Neural cell (in vitro differentiated cells): ENCODE measurements at regions not wholly inside any gene's neighbourhood (a gene's known extent, or its start where the extent isn't known, plus 50 kb on each side); places are given as distances from the start of the nearest gene placed in this dataset.

Experiments
- H2AFZ ChIP-seq: fragments of 200-600, 300-800 bp; sonication (generic), shearing (Covaris generic); 2 replicates; pipeline ENCODE4 v1.6.0; 2014; ENCODE audit warnings: low read depth, mild to moderate bottlenecking, antibody characterized with exemption, low read length, moderate library complexity
- H3F3A ChIP-seq: fragments of 200-600 bp; shearing (Covaris generic); 2 replicates; pipeline ENCODE4 v1.6.1; 2016; ENCODE audit warnings: mild to moderate bottlenecking, moderate library complexity, mixed read lengths, antibody characterized with exemption, low read length; ENCODE audit not compliant: insufficient read depth, poor library complexity, severe bottlenecking
- H3K27ac ChIP-seq: fragments of 200-600, 300-800 bp; sonication (generic), shearing (Covaris generic); 2 replicates; pipeline ENCODE4 v1.5.1; 2014; ENCODE audit warnings: mild to moderate bottlenecking, low read length, moderate library complexity
- H3K27me3 ChIP-seq: fragments of 300-800, 200-600 bp; sonication (generic), shearing (Covaris generic); 2 replicates; pipeline ENCODE4 v1.6.0; 2014; ENCODE audit warnings: mild to moderate bottlenecking, low read depth, low read length, moderate library complexity; ENCODE audit not compliant: insufficient read depth
- H3K36me3 ChIP-seq: fragments of 300-800, 200-600 bp; sonication (generic), shearing (Covaris generic); 2 replicates; pipeline ENCODE4 v1.5.1; 2014; ENCODE audit warnings: mild to moderate bottlenecking, antibody characterized with exemption, low read length, moderate library complexity; ENCODE audit not compliant: insufficient read depth
- H3K4me2 ChIP-seq: fragments of 300-800, 200-600 bp; sonication (generic), shearing (Covaris generic); 2 replicates; pipeline ENCODE4 v1.6.0; 2014; ENCODE audit warnings: mild to moderate bottlenecking, low read length
- H3K4me3 ChIP-seq: fragments of 300-800, 200-600 bp; sonication (generic), shearing (Covaris generic); 2 replicates; pipeline ENCODE4 v1.5.1; 2014; ENCODE audit warnings: mild to moderate bottlenecking, low read length, moderate library complexity
- H3K79me2 ChIP-seq: fragments of 200-600 bp; shearing (Covaris generic); replicated peaks from 2 replicates; pipeline ENCODE4 v1.6.0; 2014; ENCODE audit warnings: mild to moderate bottlenecking, low read length, moderate library complexity; ENCODE audit not compliant: insufficient read depth
- H3K9ac ChIP-seq: fragments of 300-800, 200-600 bp; sonication (generic), shearing (Covaris generic); 2 replicates; pipeline ENCODE4 v1.6.1; 2016; ENCODE audit warnings: mild to moderate bottlenecking, low read length, mixed read lengths
- H3K9me2 ChIP-seq: fragments of 200-600 bp; shearing (Covaris generic); 2 replicates; pipeline ENCODE4 v1.6.1; 2016; ENCODE audit warnings: mild to moderate bottlenecking, low read length, mixed read lengths; ENCODE audit not compliant: insufficient read depth
- H3K9me3 ChIP-seq: fragments of 200-600, 300-800 bp; sonication (generic), shearing (Covaris generic); 2 replicates; pipeline ENCODE4 v1.6.1; 2016; ENCODE audit warnings: mild to moderate bottlenecking, mixed run types, low read length, moderate library complexity, mixed read lengths
- H4K20me1 ChIP-seq: fragments of 200-600 bp; shearing (Covaris generic); 2 replicates; pipeline ENCODE4 v1.6.1; 2016; ENCODE audit warnings: mild to moderate bottlenecking, mixed run types; ENCODE audit not compliant: insufficient read depth
- EP300 ChIP-seq: fragments of 450-650 bp; conservative IDR thresholded peaks from 2 replicates; pipeline ENCODE4 v1.6.1; 2014; ENCODE audit warnings: antibody characterized with exemption, mild to moderate bottlenecking, moderate library complexity; ENCODE audit not compliant: poor library complexity, severe bottlenecking
- EZH2 ChIP-seq: fragments of 200-600, 300-800 bp; shearing (Covaris generic), sonication (generic); IDR thresholded peaks from 2 replicates; pipeline ENCODE4 v1.6.1; 2014; ENCODE audit warnings: antibody characterized with exemption, low read length, borderline replicate concordance, mild to moderate bottlenecking; ENCODE audit not compliant: insufficient read depth, poor library complexity, severe bottlenecking
- MXI1 ChIP-seq: fragments of 450-650 bp; conservative IDR thresholded peaks from 2 replicates; pipeline ENCODE4 v1.6.1; 2014; ENCODE audit warnings: antibody characterized with exemption, mild to moderate bottlenecking; ENCODE audit not compliant: poor library complexity, severe bottlenecking
- POLR2AphosphoS5 ChIP-seq: IDR thresholded peaks from 2 replicates; pipeline ENCODE4 v1.6.1; 2012
- RAD21 ChIP-seq: fragments of 450-650 bp; conservative IDR thresholded peaks from 2 replicates; pipeline ENCODE4 v1.6.1; 2014; ENCODE audit warnings: antibody characterized with exemption, mild to moderate bottlenecking, moderate library complexity
- SMC3 ChIP-seq: fragments of 450-650 bp; conservative IDR thresholded peaks from 2 replicates; pipeline ENCODE4 v1.6.1; 2014; ENCODE audit warnings: antibody characterized with exemption, mild to moderate bottlenecking, moderate library complexity; ENCODE audit not compliant: poor library complexity
- TAF1 ChIP-seq: IDR thresholded peaks from 2 replicates; pipeline ENCODE4 v1.6.1; 2012; ENCODE audit warnings: low read depth
- TF ChIP-seq, protein P1 (sequence below): IDR thresholded peaks from 2 replicates; pipeline ENCODE4 v1.6.1; 2012; ENCODE audit warnings: borderline replicate concordance
- TF ChIP-seq, protein P2 (sequence below): fragments of 450-650 bp; IDR thresholded peaks from 2 replicates; pipeline ENCODE4 v1.5.1; 2014; ENCODE audit warnings: antibody characterized with exemption, mild to moderate bottlenecking, moderate library complexity; ENCODE audit not compliant: poor library complexity, severe bottlenecking

DNA sequence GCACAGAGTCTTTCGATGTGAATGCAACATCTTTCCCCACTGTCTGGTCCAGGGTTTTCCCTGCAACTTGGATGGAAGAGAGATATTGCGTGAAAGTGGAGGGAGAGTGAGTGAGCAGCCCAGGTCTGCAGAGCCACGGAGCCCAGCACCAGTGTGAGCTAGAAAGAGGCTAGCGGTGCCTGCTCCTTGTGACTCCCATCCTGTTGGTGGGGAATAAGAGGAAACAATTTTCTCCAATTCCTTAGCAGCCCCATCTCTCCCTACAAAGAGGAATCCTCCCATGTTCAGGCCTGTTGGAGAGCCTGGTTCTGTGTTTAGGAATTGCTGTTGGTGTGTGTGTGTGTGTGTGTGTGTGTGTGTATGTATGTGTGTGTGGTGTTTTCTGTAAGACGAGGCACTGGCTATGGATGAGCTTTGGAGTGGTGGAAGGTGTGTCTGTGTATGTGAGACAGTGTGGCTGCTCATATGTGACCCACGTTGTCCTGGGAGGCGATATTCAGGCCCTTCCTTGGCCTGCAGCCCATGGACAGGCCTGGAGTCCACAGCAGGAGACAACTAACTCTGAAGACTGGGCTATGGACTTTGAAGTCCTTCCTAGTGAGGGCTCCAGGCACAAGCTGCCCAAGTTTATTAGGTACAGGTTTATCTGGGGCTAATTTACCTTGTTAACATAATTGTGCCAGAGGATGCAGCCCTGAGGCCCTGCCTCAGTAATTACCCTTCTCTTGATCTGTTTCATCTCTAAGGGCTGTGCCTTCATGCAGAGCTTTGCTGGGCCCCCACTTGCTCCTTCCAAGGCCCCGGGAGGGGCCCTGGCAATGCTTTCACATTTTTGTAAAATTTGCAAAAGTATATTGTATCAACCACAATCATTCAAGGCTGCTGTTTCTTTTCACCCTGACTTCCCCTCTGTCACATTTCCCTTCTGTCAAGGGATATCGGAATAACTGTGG is 88.6 kb upstream of the HAAO start:
- Histone ChIP-seq H3F3A (no peaks in the 10 kb centered on the region), H3K4me3 (no peak overlapping the region), H3K9ac (no peak overlapping the region), H3K27ac (no peak overlapping the region), H2AFZ (no peak overlapping the region), H3K27me3 (no peaks in the 10 kb centered on the region), H3K36me3 (no peaks in the 10 kb centered on the region), H3K9me3 (no peaks in the 10 kb centered on the region), H3K79me2 (no peaks in the 10 kb centered on the region), H3K9me2 (no peaks in the 10 kb centered on the region), H3K4me2 (no peak overlapping the region), H4K20me1 (no peaks in the 10 kb centered on the region)
- TF ChIP-seq EZH2 (no peak), RAD21 (no peak), EP300 (no peak), SMC3 (no peak)
- TF ChIP-seq, protein P1, sequence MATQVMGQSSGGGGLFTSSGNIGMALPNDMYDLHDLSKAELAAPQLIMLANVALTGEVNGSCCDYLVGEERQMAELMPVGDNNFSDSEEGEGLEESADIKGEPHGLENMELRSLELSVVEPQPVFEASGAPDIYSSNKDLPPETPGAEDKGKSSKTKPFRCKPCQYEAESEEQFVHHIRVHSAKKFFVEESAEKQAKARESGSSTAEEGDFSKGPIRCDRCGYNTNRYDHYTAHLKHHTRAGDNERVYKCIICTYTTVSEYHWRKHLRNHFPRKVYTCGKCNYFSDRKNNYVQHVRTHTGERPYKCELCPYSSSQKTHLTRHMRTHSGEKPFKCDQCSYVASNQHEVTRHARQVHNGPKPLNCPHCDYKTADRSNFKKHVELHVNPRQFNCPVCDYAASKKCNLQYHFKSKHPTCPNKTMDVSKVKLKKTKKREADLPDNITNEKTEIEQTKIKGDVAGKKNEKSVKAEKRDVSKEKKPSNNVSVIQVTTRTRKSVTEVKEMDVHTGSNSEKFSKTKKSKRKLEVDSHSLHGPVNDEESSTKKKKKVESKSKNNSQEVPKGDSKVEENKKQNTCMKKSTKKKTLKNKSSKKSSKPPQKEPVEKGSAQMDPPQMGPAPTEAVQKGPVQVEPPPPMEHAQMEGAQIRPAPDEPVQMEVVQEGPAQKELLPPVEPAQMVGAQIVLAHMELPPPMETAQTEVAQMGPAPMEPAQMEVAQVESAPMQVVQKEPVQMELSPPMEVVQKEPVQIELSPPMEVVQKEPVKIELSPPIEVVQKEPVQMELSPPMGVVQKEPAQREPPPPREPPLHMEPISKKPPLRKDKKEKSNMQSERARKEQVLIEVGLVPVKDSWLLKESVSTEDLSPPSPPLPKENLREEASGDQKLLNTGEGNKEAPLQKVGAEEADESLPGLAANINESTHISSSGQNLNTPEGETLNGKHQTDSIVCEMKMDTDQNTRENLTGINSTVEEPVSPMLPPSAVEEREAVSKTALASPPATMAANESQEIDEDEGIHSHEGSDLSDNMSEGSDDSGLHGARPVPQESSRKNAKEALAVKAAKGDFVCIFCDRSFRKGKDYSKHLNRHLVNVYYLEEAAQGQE = no peak
- TF ChIP-seq, protein P2, sequence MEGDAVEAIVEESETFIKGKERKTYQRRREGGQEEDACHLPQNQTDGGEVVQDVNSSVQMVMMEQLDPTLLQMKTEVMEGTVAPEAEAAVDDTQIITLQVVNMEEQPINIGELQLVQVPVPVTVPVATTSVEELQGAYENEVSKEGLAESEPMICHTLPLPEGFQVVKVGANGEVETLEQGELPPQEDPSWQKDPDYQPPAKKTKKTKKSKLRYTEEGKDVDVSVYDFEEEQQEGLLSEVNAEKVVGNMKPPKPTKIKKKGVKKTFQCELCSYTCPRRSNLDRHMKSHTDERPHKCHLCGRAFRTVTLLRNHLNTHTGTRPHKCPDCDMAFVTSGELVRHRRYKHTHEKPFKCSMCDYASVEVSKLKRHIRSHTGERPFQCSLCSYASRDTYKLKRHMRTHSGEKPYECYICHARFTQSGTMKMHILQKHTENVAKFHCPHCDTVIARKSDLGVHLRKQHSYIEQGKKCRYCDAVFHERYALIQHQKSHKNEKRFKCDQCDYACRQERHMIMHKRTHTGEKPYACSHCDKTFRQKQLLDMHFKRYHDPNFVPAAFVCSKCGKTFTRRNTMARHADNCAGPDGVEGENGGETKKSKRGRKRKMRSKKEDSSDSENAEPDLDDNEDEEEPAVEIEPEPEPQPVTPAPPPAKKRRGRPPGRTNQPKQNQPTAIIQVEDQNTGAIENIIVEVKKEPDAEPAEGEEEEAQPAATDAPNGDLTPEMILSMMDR = no peak

DNA sequence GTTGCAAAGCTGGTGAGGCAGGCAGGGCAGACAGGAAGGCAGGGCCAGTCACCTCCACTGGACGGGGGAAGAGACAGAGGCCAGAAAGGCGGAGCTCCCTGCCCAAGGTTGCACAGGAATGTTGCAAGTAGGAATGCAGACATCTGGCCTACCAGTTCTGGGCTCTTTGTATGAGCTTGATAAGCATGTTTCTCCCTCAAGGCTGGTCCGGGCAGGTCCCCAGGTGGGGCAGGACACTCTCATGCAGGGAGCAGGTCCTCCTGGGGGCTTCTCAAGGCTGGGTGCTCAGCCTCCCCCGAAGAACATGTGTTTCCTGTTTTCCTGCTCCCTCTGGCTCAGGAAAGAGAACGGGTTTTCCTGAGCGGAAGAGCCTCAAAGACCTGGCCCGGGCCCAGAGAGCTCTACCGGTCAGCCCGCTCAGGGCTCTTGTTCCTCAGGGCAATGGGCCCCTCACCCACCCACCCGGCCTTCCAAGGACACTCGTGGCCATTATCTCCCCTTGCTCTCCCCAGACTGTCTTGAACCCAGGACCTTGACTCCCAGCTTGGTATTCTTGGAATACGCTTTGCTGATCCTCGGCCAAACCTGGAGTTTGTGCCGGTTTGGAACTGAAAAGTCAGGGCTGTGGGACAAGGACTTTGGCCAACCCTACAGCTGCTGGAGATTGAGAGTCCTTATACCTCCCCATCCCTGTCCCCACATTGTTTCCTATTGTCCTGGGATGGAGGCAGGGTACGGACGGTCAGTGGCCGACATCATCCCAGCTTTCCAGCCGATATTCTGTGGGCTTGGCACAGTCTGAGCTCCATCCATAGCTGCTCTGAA is 87.7 kb upstream of the HAAO start:
- no peak overlapping the region for H3K27ac ChIP-seq

More for the DNA sequence above, 87.7 kb upstream of the HAAO start:
- Histone ChIP-seq H3K4me2 (no peak overlapping the region), H3F3A (no peaks in the 10 kb centered on the region), H3K9ac (no peak overlapping the region), H4K20me1 (no peaks in the 10 kb centered on the region), H2AFZ (no peak overlapping the region), H3K36me3 (no peaks in the 10 kb centered on the region), H3K9me2 (no peaks in the 10 kb centered on the region), H3K9me3 (no peaks in the 10 kb centered on the region), H3K4me3 (no peak overlapping the region), H3K79me2 (no peaks in the 10 kb centered on the region), H3K27me3 (no peaks in the 10 kb centered on the region)
- TF ChIP-seq SMC3 (no peak), POLR2AphosphoS5 (no peak), RAD21 (no peak), MXI1 (no peak), EP300 (no peak), EZH2 (no peak), TAF1 (no peak)
- TF ChIP-seq, protein P2 = no peak
- TF ChIP-seq, protein P1 = no peak
